ENCODE measurements at regions not wholly inside any gene's neighbourhood (a gene's known extent, or its start where the extent isn't known, plus 50 kb on each side); places are given as distances from the start of the nearest gene placed in this dataset.

GRCh38 chr7:41110186-41110585, 592.7 kb downstream of the INHBA start:
- no peak for DNase-seq (ENCODE audit: low spot score)
- Histone ChIP-seq H3K4me1 (ENCODE audit: control insufficient read depth in 1 of 2, low read depth in 2 of 2) (no peaks in the 10 kb centered on the region), H3K9me3 (no peaks in the 10 kb centered on the region), H3K4me3 (no peak overlapping the region), H3K36me3 (no peaks in the 10 kb centered on the region), H3K27me3 (replicated peaks; ENCODE audit: insufficient read depth) (no peaks in the 10 kb centered on the region), H3K27ac (no peak overlapping the region)
- no peak for TF ChIP-seq CTCF (IDR thresholded peaks at IDR 0.05)
- ATAC-seq (ENCODE audit: insufficient number of reproducible peaks, low FRiP score, low read depth) = no peak

GRCh38 chr7:41108821-41109220, 594.1 kb downstream of the INHBA start:
- DNase-seq (ENCODE audit: low spot score) (no peak), ATAC-seq (ENCODE audit: insufficient number of reproducible peaks, low FRiP score, low read depth) (no peak)
- Histone ChIP-seq H3K27ac (no peak overlapping the region), H3K27me3 (replicated peaks; ENCODE audit: insufficient read depth) (no peaks in the 10 kb centered on the region), H3K4me3 (no peak overlapping the region), H3K36me3 (no peaks in the 10 kb centered on the region), H3K4me1 (ENCODE audit: control insufficient read depth in 1 of 2, low read depth in 2 of 2) (peaks cover 3 to 4% of the 10 kb centered on the region in 2 donors), H3K9me3 (no peaks in the 10 kb centered on the region)
- TF ChIP-seq CTCF (IDR thresholded peaks at IDR 0.05) = no peak

- Histone ChIP-seq H3K9me3 (no peaks in the 10 kb centered on the region), H3K27ac (no peak overlapping the region), H3K27me3 (replicated peaks; ENCODE audit: insufficient read depth) (no peaks in the 10 kb centered on the region), H3K4me3 (no peak overlapping the region), H3K4me1 (ENCODE audit: control insufficient read depth in 1 of 2, low read depth in 2 of 2) (peaks cover 3 to 4% of the 10 kb centered on the region in 2 donors), H3K36me3 (no peaks in the 10 kb centered on the region)
- no peak for DNase-seq (ENCODE audit: low spot score)
- TF ChIP-seq CTCF (IDR thresholded peaks at IDR 0.05) = no peak
- no peak for ATAC-seq (ENCODE audit: insufficient number of reproducible peaks, low FRiP score, low read depth)
These were observed 594.9 kb downstream of the INHBA start for GRCh38 chr7:41107938-41108448.

GRCh38 chr7:41107330-41107937, 595.5 kb downstream of the INHBA start:
- no peaks in the 10 kb centered on the region for H3K9me3 ChIP-seq
- ATAC-seq (ENCODE audit: insufficient number of reproducible peaks, low FRiP score, low read depth) = no peak
- no peaks in the 10 kb centered on the region for H3K27me3 ChIP-seq (replicated peaks; ENCODE audit: insufficient read depth)
- H3K36me3 ChIP-seq = no peaks in the 10 kb centered on the region
- no peak overlapping the region for H3K4me3 ChIP-seq
- DNase-seq (ENCODE audit: low spot score) = no peak
- no peak for TF ChIP-seq CTCF (IDR thresholded peaks at IDR 0.05)
- no peak overlapping the region for H3K27ac ChIP-seq
- peaks cover 3 to 4% of the 10 kb centered on the region in 2 donors for H3K4me1 ChIP-seq (ENCODE audit: control insufficient read depth in 1 of 2, low read depth in 2 of 2)

GRCh38 chr7:41104631-41105030, 598.3 kb downstream of the INHBA start:
- Histone ChIP-seq H3K4me1 (ENCODE audit: control insufficient read depth in 1 of 2, low read depth in 2 of 2) (peaks cover 3 to 4% of the 10 kb centered on the region in 2 donors), H3K27ac (no peak overlapping the region), H3K27me3 (replicated peaks; ENCODE audit: insufficient read depth) (no peaks in the 10 kb centered on the region), H3K4me3 (no peak overlapping the region), H3K9me3 (no peaks in the 10 kb centered on the region), H3K36me3 (no peaks in the 10 kb centered on the region)
- ATAC-seq (ENCODE audit: insufficient number of reproducible peaks, low FRiP score, low read depth) = no peak
- no peak for DNase-seq (ENCODE audit: low spot score)
- TF ChIP-seq CTCF (IDR thresholded peaks at IDR 0.05) = no peak
